Caco-2 (cell line): ENCODE measurements at regions not wholly inside any gene's neighbourhood (a gene's known extent, or its start where the extent isn't known, plus 50 kb on each side); places are given as distances from the start of the nearest gene placed in this dataset.

Source experiments
- BruUV-seq: library from RNA; stranded (reverse); fragments of 400-500 nt; replicated peaks from 2 replicates; lab custom pipeline; 2021; lab: Mats Ljungman, UMichigan
- CTCF ChIA-PET: fragments of 300-600 bp; sonication (Branson Sonifier 250); formaldehyde crosslinking; loops from one replicate; lab custom pipeline; 2022; ENCODE audit warnings: antibody characterized with exemption; lab: Charles Lee
- POLR2A ChIA-PET: fragments of 300-600 bp; sonication (Branson Sonifier 250); formaldehyde crosslinking; loops from one replicate; lab custom pipeline; 2022; ENCODE audit warnings: antibody characterized with exemption; lab: Charles Lee
- DNase-seq, 2 experiments: peaks; one replicate each; pipeline versions ENCODE4 v3.0.0 to v3.0.0-alpha.2; 2020 to 2022
- H3K27me3 ChIP-seq: replicated peaks from 2 replicates; pipeline ENCODE4 v1.6.0; 2011; ENCODE audit warnings: low read length; ENCODE audit not compliant: control insufficient read depth, insufficient read depth
- H3K36me3 ChIP-seq: 2 replicates; pipeline ENCODE4 v1.5.1; 2011; ENCODE audit warnings: low read length; ENCODE audit not compliant: control insufficient read depth, insufficient read depth
- H3K4me1 ChIP-seq: fragments of 250-450 bp; sonication (Bioruptor Pico); 2 replicates; pipeline ENCODE4 v1.5.1; 2020; ENCODE audit warnings: mild to moderate bottlenecking
- H3K4me3 ChIP-seq: 2 replicates; pipeline ENCODE4 v1.5.1; 2011; ENCODE audit warnings: low read depth, mild to moderate bottlenecking, control low read depth, low read length
- H3K9me3 ChIP-seq: fragments of 250-450 bp; sonication (Bioruptor Pico); 2 replicates; pipeline ENCODE4 v1.5.1; 2020; ENCODE audit warnings: mild to moderate bottlenecking, moderate library complexity
- H3K27ac Mint-ChIP-seq: one replicate; pipeline ENCODE4 v1.8.0; 2022; ENCODE audit warnings: mixed read lengths; ENCODE audit not compliant: unreplicated experiment
- H3K27me3 Mint-ChIP-seq: one replicate; pipeline ENCODE4 v1.8.0; 2022; ENCODE audit warnings: mixed read lengths; ENCODE audit not compliant: insufficient read depth, unreplicated experiment
- H3K36me3 Mint-ChIP-seq: one replicate; pipeline ENCODE4 v1.8.0; 2022; ENCODE audit warnings: mild to moderate bottlenecking, mixed read lengths; ENCODE audit not compliant: insufficient read depth, unreplicated experiment
- H3K4me1 Mint-ChIP-seq: one replicate; pipeline ENCODE4 v1.8.0; 2022; ENCODE audit warnings: low read depth, mixed read lengths; ENCODE audit not compliant: unreplicated experiment
- H3K4me3 Mint-ChIP-seq: one replicate; pipeline ENCODE4 v1.8.0; 2022; ENCODE audit warnings: mild to moderate bottlenecking, moderate library complexity, mixed read lengths; ENCODE audit not compliant: unreplicated experiment
- H3K9me3 Mint-ChIP-seq: one replicate; pipeline ENCODE4 v1.8.0; 2022; ENCODE audit warnings: mixed read lengths; ENCODE audit not compliant: unreplicated experiment
- intact Hi-C: fragments of 100-400 bp; cut with micrococcal nuclease; formaldehyde crosslinking; loops from one replicate; pipeline ENCODE4 v1.10.0; 2022; ENCODE audit not compliant: unreplicated experiment
- TF ChIP-seq, protein P1 (sequence below), 2 experiments: fragments of 200-600 bp in 1 of 2; IDR thresholded peaks; 1 replicate in 1 of 2; 2 replicates in 1 of 2; pipeline versions ENCODE4 v1.5.1 to v1.8.0; 2011 to 2022; ENCODE audit warnings: antibody characterized with exemption in 1 of 2, control low read depth in 1 of 2, inconsistent platforms in 1 of 2, low read depth in 1 of 2, low read length in 1 of 2, mild to moderate bottlenecking in 1 of 2, moderate library complexity in 1 of 2; ENCODE audit not compliant: insufficient read depth in 1 of 2, severe bottlenecking in 1 of 2, unreplicated experiment in 1 of 2

DNA sequence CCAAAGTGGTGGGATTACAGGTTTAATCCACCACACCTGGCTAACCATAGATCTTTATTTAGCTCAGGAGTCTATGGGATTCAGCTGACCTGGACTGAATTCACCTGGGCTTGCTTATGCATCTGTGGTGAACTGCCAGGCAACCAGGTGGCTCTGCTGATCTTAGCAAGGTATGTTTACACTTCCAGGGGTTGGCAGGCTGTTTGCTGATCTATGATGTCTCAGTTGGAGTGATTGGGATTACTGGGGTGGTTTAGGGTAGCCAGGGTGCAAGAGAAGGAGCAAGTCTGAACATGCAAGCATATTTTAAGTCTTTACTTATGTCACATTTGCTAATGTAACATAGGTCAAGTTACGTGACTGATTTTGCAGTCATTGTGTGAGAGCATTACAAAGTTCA lies 63.6 kb upstream of the JAK2 start:
- no peak for DNase-seq
- Mint-ChIP-seq H3K4me1 (no peaks in the 10 kb centered on the region), H3K27me3 (peaks cover 4% of the 10 kb centered on the region), H3K9me3 (peaks cover 8% of the 10 kb centered on the region), H3K4me3 (no peak overlapping the region), H3K27ac (no peak overlapping the region), H3K36me3 (no peaks in the 10 kb centered on the region)
- ChIA-PET POLR2A (no interaction called here), CTCF (no interaction called here)
- Histone ChIP-seq H3K4me3 (no peak overlapping the region), H3K27me3 (no peaks in the 10 kb centered on the region), H3K4me1 (no peaks in the 10 kb centered on the region), H3K9me3 (no peaks in the 10 kb centered on the region), H3K36me3 (no peaks in the 10 kb centered on the region)
- BruUV-seq, result no TSS peak
- intact Hi-C loops, result loop anchor here (5.0 to 10.0 kb wide), 2 partner anchors 97 to 539 kb away; no protein-coding TSS in a partner anchor
- TF ChIP-seq, protein P1, sequence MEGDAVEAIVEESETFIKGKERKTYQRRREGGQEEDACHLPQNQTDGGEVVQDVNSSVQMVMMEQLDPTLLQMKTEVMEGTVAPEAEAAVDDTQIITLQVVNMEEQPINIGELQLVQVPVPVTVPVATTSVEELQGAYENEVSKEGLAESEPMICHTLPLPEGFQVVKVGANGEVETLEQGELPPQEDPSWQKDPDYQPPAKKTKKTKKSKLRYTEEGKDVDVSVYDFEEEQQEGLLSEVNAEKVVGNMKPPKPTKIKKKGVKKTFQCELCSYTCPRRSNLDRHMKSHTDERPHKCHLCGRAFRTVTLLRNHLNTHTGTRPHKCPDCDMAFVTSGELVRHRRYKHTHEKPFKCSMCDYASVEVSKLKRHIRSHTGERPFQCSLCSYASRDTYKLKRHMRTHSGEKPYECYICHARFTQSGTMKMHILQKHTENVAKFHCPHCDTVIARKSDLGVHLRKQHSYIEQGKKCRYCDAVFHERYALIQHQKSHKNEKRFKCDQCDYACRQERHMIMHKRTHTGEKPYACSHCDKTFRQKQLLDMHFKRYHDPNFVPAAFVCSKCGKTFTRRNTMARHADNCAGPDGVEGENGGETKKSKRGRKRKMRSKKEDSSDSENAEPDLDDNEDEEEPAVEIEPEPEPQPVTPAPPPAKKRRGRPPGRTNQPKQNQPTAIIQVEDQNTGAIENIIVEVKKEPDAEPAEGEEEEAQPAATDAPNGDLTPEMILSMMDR (IDR thresholded peaks at IDR 0.05; ENCODE audit: insufficient read depth in 1 of 2, low read depth in 1 of 2, low read length in 1 of 2, severe bottlenecking in 1 of 2, unreplicated experiment in 1 of 2), result no peak

DNA sequence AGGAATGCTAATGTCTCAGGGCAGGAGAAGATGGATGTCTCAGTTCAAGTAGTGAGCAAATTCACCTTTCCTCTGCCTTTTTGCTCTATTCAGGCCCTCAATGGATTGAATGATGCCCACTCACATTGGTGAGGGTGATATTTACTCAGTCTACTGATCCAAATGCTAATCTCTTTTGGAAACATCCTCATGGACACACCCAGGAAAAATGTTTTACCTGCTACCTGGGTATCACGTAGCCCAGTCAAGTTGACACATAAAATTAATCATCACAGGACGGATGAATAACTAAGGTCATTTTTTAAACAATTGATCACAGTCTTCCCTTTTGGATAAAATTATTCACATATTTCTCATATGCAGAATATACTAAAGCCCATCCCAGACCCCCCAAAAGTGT lies 63.0 kb upstream of the JAK2 start:
- no peaks in the 10 kb centered on the region for H3K9me3 ChIP-seq
- no peaks in the 10 kb centered on the region for H3K36me3 ChIP-seq
- CTCF ChIA-PET, result no interaction called here
- Mint-ChIP-seq H3K9me3 (peaks cover 8% of the 10 kb centered on the region), H3K36me3 (no peaks in the 10 kb centered on the region), H3K27ac (no peak overlapping the region), H3K4me1 (no peaks in the 10 kb centered on the region), H3K27me3 (peaks cover 7% of the 10 kb centered on the region), H3K4me3 (no peak overlapping the region)
- no TSS peak for BruUV-seq
- TF ChIP-seq, protein P1 (IDR thresholded peaks at IDR 0.05; ENCODE audit: insufficient read depth in 1 of 2, low read depth in 1 of 2, low read length in 1 of 2, severe bottlenecking in 1 of 2, unreplicated experiment in 1 of 2), result no peak
- intact Hi-C loops, result loop anchor here (5.0 to 10.0 kb wide), 2 partner anchors 97 to 540 kb away; no protein-coding TSS in a partner anchor
- DNase-seq, result no peak
- POLR2A ChIA-PET, result no interaction called here
- no peak overlapping the region for H3K4me3 ChIP-seq
- no peaks in the 10 kb centered on the region for H3K27me3 ChIP-seq
- no peaks in the 10 kb centered on the region for H3K4me1 ChIP-seq

DNA sequence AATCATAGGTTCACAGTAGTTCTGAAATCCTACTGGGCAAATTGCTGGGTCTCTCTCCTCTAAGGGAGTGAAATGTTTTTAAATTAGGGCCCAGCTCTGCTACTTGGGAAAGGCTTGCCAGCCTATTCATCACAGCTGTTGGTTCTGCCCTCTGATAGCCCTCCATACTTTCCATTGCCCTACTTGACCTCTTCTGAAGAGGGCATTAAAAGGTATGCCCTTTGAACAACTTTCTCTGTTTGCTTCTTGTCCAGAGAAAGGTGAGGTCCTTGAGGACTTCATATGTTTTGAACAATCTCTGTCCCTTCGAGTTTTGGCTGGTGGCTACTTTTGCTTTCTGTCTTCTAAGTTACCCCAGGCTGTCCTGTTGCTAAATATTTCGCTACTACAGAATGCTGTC lies 62.3 kb upstream of the JAK2 start:
- Mint-ChIP-seq H3K4me3 (no peak overlapping the region), H3K4me1 (no peaks in the 10 kb centered on the region), H3K36me3 (no peaks in the 10 kb centered on the region), H3K9me3 (peaks cover 8% of the 10 kb centered on the region), H3K27ac (no peak overlapping the region), H3K27me3 (peaks cover 7% of the 10 kb centered on the region)
- Histone ChIP-seq H3K27me3 (no peaks in the 10 kb centered on the region), H3K9me3 (no peaks in the 10 kb centered on the region), H3K36me3 (no peaks in the 10 kb centered on the region), H3K4me3 (no peak overlapping the region), H3K4me1 (no peaks in the 10 kb centered on the region)
- no peak for DNase-seq
- ChIA-PET CTCF (no interaction called here), POLR2A (no interaction called here)
- no TSS peak for BruUV-seq
- TF ChIP-seq, protein P1 (IDR thresholded peaks at IDR 0.05; ENCODE audit: insufficient read depth in 1 of 2, low read depth in 1 of 2, low read length in 1 of 2, severe bottlenecking in 1 of 2, unreplicated experiment in 1 of 2), result no peak
- intact Hi-C loops, result loop anchor here (5.0 to 10.0 kb wide), 2 partner anchors 98 to 540 kb away; no protein-coding TSS in a partner anchor
